ENCODE measurements at regions not wholly inside any gene's neighbourhood (a gene's known extent, or its start where the extent isn't known, plus 50 kb on each side); places are given as distances from the start of the nearest gene placed in this dataset.

GRCh38 chr6:140283197-140283596 is 908.7 kb upstream of the CITED2 start:
- 0 out of 2 replicates have a peak overlapping the region, but pooled peaks have one; percentile 3 for H2AFZ ChIP-seq
- 60 to 78% methylated on average over 2 of the region's 2 CpGs for WGBS, 2 experiments (ENCODE audit: low coverage in 1 of 2, low lambda C conversion rate in 2 of 2, missing lambda C conversion rate in 2 of 2)
- no peaks in the 10 kb centered on the region for H3F3A ChIP-seq (ENCODE audit: insufficient read depth)
- TF ChIP-seq EZH2phosphoT487 (IDR thresholded peaks at IDR 0.05; ENCODE audit: insufficient read depth, low read depth) (no peak), EZH2 (IDR thresholded peaks at IDR 0.05; ENCODE audit: insufficient read depth, poor library complexity, severe bottlenecking) (no peak)
- in situ Hi-C loops (cut with MboI): no loop called here
- H4K20me1 ChIP-seq (ENCODE audit: insufficient read depth): no peaks in the 10 kb centered on the region
- no peaks in the 10 kb centered on the region for H3K36me3 ChIP-seq (ENCODE audit: low read depth)
- no peaks in the 10 kb centered on the region for H3K9me3 ChIP-seq (ENCODE audit: low read depth)
- no peak overlapping the region for H3K4me3 ChIP-seq
- no peak for DNase-seq
- H3K9me2 ChIP-seq (ENCODE audit: insufficient read depth): no peaks in the 10 kb centered on the region
- H3K79me2 ChIP-seq (ENCODE audit: insufficient read depth): no peaks in the 10 kb centered on the region
- no peak overlapping the region for H3K4me2 ChIP-seq (ENCODE audit: unreplicated experiment)
- no peak overlapping the region for H3K27ac ChIP-seq
- no peaks in the 10 kb centered on the region for H3K27me3 ChIP-seq (replicated peaks; ENCODE audit: insufficient read depth)
- no peaks in the 10 kb centered on the region for H3K4me1 ChIP-seq (ENCODE audit: insufficient read depth)
- no peak overlapping the region for H3K9ac ChIP-seq

- H3F3A ChIP-seq (ENCODE audit: insufficient read depth): no peaks in the 10 kb centered on the region
- H3K9ac ChIP-seq: no peak overlapping the region
- in situ Hi-C loops (cut with MboI): no loop called here
- H3K4me1 ChIP-seq (ENCODE audit: insufficient read depth): no peaks in the 10 kb centered on the region
- no peak for DNase-seq
- H3K4me2 ChIP-seq (ENCODE audit: unreplicated experiment): no peak overlapping the region
- no peak overlapping the region for H2AFZ ChIP-seq
- H3K36me3 ChIP-seq (ENCODE audit: low read depth): no peaks in the 10 kb centered on the region
- 98 to 100% methylated on average over 1 of the region's 1 CpG for WGBS, 2 experiments (ENCODE audit: low coverage in 1 of 2, low lambda C conversion rate in 2 of 2, missing lambda C conversion rate in 2 of 2)
- H3K4me3 ChIP-seq: no peak overlapping the region
- H3K9me2 ChIP-seq (ENCODE audit: insufficient read depth): no peaks in the 10 kb centered on the region
- no peak overlapping the region for H3K27ac ChIP-seq
- H3K79me2 ChIP-seq (ENCODE audit: insufficient read depth): no peaks in the 10 kb centered on the region
- TF ChIP-seq EZH2 (IDR thresholded peaks at IDR 0.05; ENCODE audit: insufficient read depth, poor library complexity, severe bottlenecking) (no peak), EZH2phosphoT487 (IDR thresholded peaks at IDR 0.05; ENCODE audit: insufficient read depth, low read depth) (no peak)
- H4K20me1 ChIP-seq (ENCODE audit: insufficient read depth): no peaks in the 10 kb centered on the region
- H3K27me3 ChIP-seq (replicated peaks; ENCODE audit: insufficient read depth): no peaks in the 10 kb centered on the region
- H3K9me3 ChIP-seq (ENCODE audit: low read depth): no peaks in the 10 kb centered on the region
Measured at GRCh38 chr6:140281767-140282166, 907.3 kb upstream of the CITED2 start.

- H3K27ac ChIP-seq: no peak overlapping the region
- no peak overlapping the region for H3K9ac ChIP-seq
- no peaks in the 10 kb centered on the region for H3K36me3 ChIP-seq (ENCODE audit: low read depth)
- H3K4me3 ChIP-seq: no peak overlapping the region
- no peaks in the 10 kb centered on the region for H3K79me2 ChIP-seq (ENCODE audit: insufficient read depth)
- H2AFZ ChIP-seq: no peak overlapping the region
- H3K9me3 ChIP-seq (ENCODE audit: low read depth): no peaks in the 10 kb centered on the region
- H3K4me1 ChIP-seq (ENCODE audit: insufficient read depth): no peaks in the 10 kb centered on the region; the same call in 1 of the 2 replicates
- 87 to 99% methylated on average over 2 of the region's 2 CpGs for WGBS, 2 experiments (ENCODE audit: low coverage in 1 of 2, low lambda C conversion rate in 2 of 2, missing lambda C conversion rate in 2 of 2)
- no peaks in the 10 kb centered on the region for H3K27me3 ChIP-seq (replicated peaks; ENCODE audit: insufficient read depth)
- DNase-seq: no peak
- no peak overlapping the region for H3K4me2 ChIP-seq (ENCODE audit: unreplicated experiment)
- in situ Hi-C loops (cut with MboI): no loop called here
- no peak for TF ChIP-seq EZH2phosphoT487 (IDR thresholded peaks at IDR 0.05; ENCODE audit: insufficient read depth, low read depth)
- TF ChIP-seq EZH2 (IDR thresholded peaks at IDR 0.05; ENCODE audit: insufficient read depth, poor library complexity, severe bottlenecking): no peak
- H3F3A ChIP-seq (ENCODE audit: insufficient read depth): no peaks in the 10 kb centered on the region
- no peaks in the 10 kb centered on the region for H3K9me2 ChIP-seq (ENCODE audit: insufficient read depth)
- H4K20me1 ChIP-seq (ENCODE audit: insufficient read depth): no peaks in the 10 kb centered on the region
Measured at GRCh38 chr6:140281236-140281635, 906.8 kb upstream of the CITED2 start.

- Histone ChIP-seq H3K9me2 (ENCODE audit: insufficient read depth) (no peaks in the 10 kb centered on the region), H3K4me2 (ENCODE audit: unreplicated experiment) (no peak overlapping the region), H3K36me3 (ENCODE audit: low read depth) (no peaks in the 10 kb centered on the region), H3K27ac (no peak overlapping the region), H4K20me1 (ENCODE audit: insufficient read depth) (no peaks in the 10 kb centered on the region), H3K4me1 (ENCODE audit: insufficient read depth) (no peaks in the 10 kb centered on the region; the same call in 1 of the 2 replicates), H3K9me3 (ENCODE audit: low read depth) (no peaks in the 10 kb centered on the region), H3F3A (ENCODE audit: insufficient read depth) (no peaks in the 10 kb centered on the region), H3K79me2 (ENCODE audit: insufficient read depth) (no peaks in the 10 kb centered on the region), H3K4me3 (no peak overlapping the region), H2AFZ (no peak overlapping the region), H3K27me3 (replicated peaks; ENCODE audit: insufficient read depth) (no peaks in the 10 kb centered on the region), H3K9ac (no peak overlapping the region)
- peak; percentile 5 for DNase-seq
- WGBS, 2 experiments (ENCODE audit: low coverage in 1 of 2, low lambda C conversion rate in 2 of 2, missing lambda C conversion rate in 2 of 2): 27 to 41% methylated on average over 1 of the region's 1 CpG
- no peak for TF ChIP-seq EZH2 (IDR thresholded peaks at IDR 0.05; ENCODE audit: insufficient read depth, poor library complexity, severe bottlenecking)
- TF ChIP-seq EZH2phosphoT487 (IDR thresholded peaks at IDR 0.05; ENCODE audit: insufficient read depth, low read depth): no peak
- in situ Hi-C loops (cut with MboI): no loop called here
Measured at GRCh38 chr6:140276719-140277118, 902.3 kb upstream of the CITED2 start.

GRCh38 chr6:140276133-140276532 is 901.7 kb upstream of the CITED2 start:
- no peaks in the 10 kb centered on the region for H3K27me3 ChIP-seq (replicated peaks; ENCODE audit: insufficient read depth)
- no peaks in the 10 kb centered on the region for H3K79me2 ChIP-seq (ENCODE audit: insufficient read depth)
- no peak overlapping the region for H3K27ac ChIP-seq
- no peaks in the 10 kb centered on the region for H3F3A ChIP-seq (ENCODE audit: insufficient read depth)
- no peak for TF ChIP-seq EZH2 (IDR thresholded peaks at IDR 0.05; ENCODE audit: insufficient read depth, poor library complexity, severe bottlenecking)
- TF ChIP-seq EZH2phosphoT487 (IDR thresholded peaks at IDR 0.05; ENCODE audit: insufficient read depth, low read depth): no peak
- H2AFZ ChIP-seq: no peak overlapping the region
- H3K4me2 ChIP-seq (ENCODE audit: unreplicated experiment): no peak overlapping the region
- WGBS, 2 experiments (ENCODE audit: low coverage in 1 of 2, low lambda C conversion rate in 2 of 2, missing lambda C conversion rate in 2 of 2): 91 to 92% methylated on average over 1 of the region's 1 CpG
- DNase-seq: no peak
- in situ Hi-C loops (cut with MboI): no loop called here
- H3K36me3 ChIP-seq (ENCODE audit: low read depth): no peaks in the 10 kb centered on the region
- H3K4me1 ChIP-seq (ENCODE audit: insufficient read depth): no peaks in the 10 kb centered on the region; the same call in 1 of the 2 replicates
- no peaks in the 10 kb centered on the region for H4K20me1 ChIP-seq (ENCODE audit: insufficient read depth)
- no peak overlapping the region for H3K9ac ChIP-seq
- H3K9me2 ChIP-seq (ENCODE audit: insufficient read depth): no peaks in the 10 kb centered on the region
- no peaks in the 10 kb centered on the region for H3K9me3 ChIP-seq (ENCODE audit: low read depth)
- H3K4me3 ChIP-seq: no peak overlapping the region

Data from GM23248 (cell line).